Midbrain (tissue), 1 donor: ENCODE measurements at regions not wholly inside any gene's neighbourhood (a gene's known extent, or its start where the extent isn't known, plus 50 kb on each side); places are given as distances from the start of the nearest gene placed in this dataset.

ENCODE experiments used
- DNase-seq: peaks from one replicate; lab custom pipeline; 2025; lab: John Stamatoyannopoulos, UW

DNA sequence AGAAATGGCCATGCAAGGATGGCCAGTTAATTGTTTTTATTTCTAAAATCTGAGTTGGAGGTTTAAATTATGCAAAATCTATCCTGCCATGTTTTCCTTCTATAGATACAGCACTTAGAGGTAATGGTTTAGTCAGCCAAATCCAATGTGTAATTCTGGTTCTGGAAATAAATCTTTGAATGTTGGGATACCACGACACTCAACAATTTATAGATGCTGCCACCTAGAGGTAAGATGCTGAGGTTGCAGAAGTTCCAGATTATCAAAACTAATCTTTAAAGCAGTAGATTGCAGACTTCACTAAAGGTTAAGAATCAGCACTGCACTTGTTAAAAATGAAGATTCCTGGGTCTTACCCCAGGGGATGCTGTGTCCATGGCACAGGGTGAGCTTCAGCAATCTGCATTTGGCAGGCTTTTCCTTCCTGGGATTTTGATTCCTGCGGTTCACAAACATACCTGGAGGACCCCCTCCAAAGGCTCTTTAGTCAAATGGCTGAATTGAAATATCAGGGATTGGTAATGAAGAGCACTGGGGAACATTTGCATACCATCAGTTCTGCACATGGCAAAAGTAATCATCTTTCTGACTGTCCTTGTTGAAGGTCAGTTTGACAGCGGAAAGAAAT is 53.4 kb upstream of the ANO4 start:
- DNase-seq: peak; percentile 39

DNA sequence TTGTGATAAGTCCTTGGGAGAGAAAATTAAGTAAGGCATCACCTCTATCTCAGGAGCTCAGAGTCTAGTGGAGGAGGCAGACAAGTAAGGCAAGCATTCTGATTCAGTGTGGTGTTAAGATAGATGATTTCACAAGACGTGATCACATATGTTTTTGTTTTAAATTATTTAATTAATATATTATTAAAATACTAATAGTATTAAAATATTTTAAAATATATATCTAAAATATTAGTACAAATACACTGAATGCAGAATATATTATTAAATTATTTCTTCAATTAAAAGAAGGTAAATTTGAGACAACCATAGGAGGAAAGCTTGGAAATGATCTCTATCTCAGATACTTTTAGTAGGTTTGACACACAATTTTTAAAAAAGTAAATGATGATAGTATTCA is 51.5 kb upstream of the ANO4 start:
- no peak for DNase-seq
